Vagina (tissue), 2 donors: ENCODE measurements at regions not wholly inside any gene's neighbourhood (a gene's known extent, or its start where the extent isn't known, plus 50 kb on each side); places are given as distances from the start of the nearest gene placed in this dataset.

ENCODE experiments used
- DNase-seq, 2 donors: peaks; one replicate each; pipeline ENCODE4 v3.0.0-alpha.2; 2017; ENCODE audit errors: extremely low spot score in 2 of 2
- H3K27ac ChIP-seq: fragments of 200-600 bp; sonication (generic); one replicate; pipeline ENCODE4 v1.5.1; 2019
- H3K27me3 ChIP-seq: fragments of 200-600 bp; sonication (generic); one replicate; pipeline ENCODE4 v1.5.1; 2019
- H3K36me3 ChIP-seq, 2 donors: fragments of 200-600 bp; sonication (generic); one replicate each; pipeline ENCODE4 v1.5.1; 2017 to 2019
- H3K4me1 ChIP-seq: fragments of 200-600 bp; sonication (generic); one replicate; pipeline ENCODE4 v1.5.1; 2019
- H3K4me3 ChIP-seq, 2 donors: fragments of 200-600 bp; sonication (generic); 1 replicate in 1 of 2; 2 replicates in 1 of 2; pipeline ENCODE4 v1.5.1; 2016 to 2019
- H3K9me3 ChIP-seq: fragments of 200-600 bp; sonication (generic); one replicate; pipeline ENCODE4 v1.5.1; 2019
- POLR2A ChIP-seq, 2 donors: fragments of 450-650 bp; IDR thresholded peaks; one replicate each; pipeline ENCODE4 v1.6.1; 2017; ENCODE audit warnings: antibody characterized with exemption in 2 of 2, mild to moderate bottlenecking in 2 of 2, moderate library complexity in 2 of 2
- POLR2AphosphoS5 ChIP-seq, 2 donors: sonication (generic); formaldehyde crosslinking; IDR thresholded peaks; one replicate each; pipeline ENCODE4 v1.9.0; 2017; ENCODE audit warnings: antibody characterized with exemption in 2 of 2, mild to moderate bottlenecking in 2 of 2, low read depth in 1 of 2; ENCODE audit not compliant: insufficient read depth in 1 of 2
- intact Hi-C: fragments of 100-400 bp; cut with DNase I; formaldehyde crosslinking; loops from one replicate; pipeline ENCODE4 v1.15.1; 2023
- TF ChIP-seq, protein P1 (sequence below), 3 experiments: fragments of 450-650 bp in 2 of 3; fragments of 200-600 bp in 1 of 3; sonication (generic) in 1 of 3; IDR thresholded peaks; one replicate each; pipeline ENCODE4 v1.5.1; 2017 to 2019; ENCODE audit warnings: antibody characterized with exemption in 3 of 3, mild to moderate bottlenecking in 2 of 3, moderate library complexity in 2 of 3

GRCh38 chr21:33132054-33132453 is 62.1 kb downstream of the OLIG1 start:
- intact Hi-C loops = no loop called here
- Histone ChIP-seq H3K27ac (no peak overlapping the region), H3K36me3 (no peaks in the 10 kb centered on the region), H3K27me3 (no peaks in the 10 kb centered on the region), H3K4me3 (no peak overlapping the region), H3K9me3 (no peaks in the 10 kb centered on the region), H3K4me1 (no peaks in the 10 kb centered on the region)
- DNase-seq = no peak
- TF ChIP-seq, protein P1, sequence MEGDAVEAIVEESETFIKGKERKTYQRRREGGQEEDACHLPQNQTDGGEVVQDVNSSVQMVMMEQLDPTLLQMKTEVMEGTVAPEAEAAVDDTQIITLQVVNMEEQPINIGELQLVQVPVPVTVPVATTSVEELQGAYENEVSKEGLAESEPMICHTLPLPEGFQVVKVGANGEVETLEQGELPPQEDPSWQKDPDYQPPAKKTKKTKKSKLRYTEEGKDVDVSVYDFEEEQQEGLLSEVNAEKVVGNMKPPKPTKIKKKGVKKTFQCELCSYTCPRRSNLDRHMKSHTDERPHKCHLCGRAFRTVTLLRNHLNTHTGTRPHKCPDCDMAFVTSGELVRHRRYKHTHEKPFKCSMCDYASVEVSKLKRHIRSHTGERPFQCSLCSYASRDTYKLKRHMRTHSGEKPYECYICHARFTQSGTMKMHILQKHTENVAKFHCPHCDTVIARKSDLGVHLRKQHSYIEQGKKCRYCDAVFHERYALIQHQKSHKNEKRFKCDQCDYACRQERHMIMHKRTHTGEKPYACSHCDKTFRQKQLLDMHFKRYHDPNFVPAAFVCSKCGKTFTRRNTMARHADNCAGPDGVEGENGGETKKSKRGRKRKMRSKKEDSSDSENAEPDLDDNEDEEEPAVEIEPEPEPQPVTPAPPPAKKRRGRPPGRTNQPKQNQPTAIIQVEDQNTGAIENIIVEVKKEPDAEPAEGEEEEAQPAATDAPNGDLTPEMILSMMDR (IDR thresholded peaks at IDR 0.05) = no peak
- no peak for TF ChIP-seq POLR2AphosphoS5 (IDR thresholded peaks at IDR 0.05; ENCODE audit: insufficient read depth in 1 of 2, low read depth in 1 of 2)

DNA sequence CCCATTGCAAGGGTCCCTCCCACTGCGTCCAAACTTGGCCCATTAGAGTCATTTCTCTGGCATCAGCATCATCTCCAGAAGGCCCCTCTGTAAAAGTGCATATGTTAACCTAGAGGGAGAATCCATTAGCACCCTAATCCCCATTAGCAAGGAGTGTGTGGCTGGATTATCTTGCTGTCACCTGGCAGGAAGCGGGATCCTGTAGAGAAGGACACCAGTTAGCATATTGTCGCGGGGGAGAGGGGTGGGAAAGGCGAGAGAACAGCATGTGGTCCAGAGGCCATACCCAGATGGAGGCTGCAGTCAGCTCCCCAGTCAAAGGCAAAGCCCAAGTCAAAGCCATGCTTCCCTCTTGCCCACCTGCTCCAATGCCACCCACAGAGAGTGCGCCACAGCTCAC is 64.0 kb downstream of the OLIG1 start:
- H3K36me3 ChIP-seq = no peaks in the 10 kb centered on the region
- intact Hi-C loops = no loop called here

DNA sequence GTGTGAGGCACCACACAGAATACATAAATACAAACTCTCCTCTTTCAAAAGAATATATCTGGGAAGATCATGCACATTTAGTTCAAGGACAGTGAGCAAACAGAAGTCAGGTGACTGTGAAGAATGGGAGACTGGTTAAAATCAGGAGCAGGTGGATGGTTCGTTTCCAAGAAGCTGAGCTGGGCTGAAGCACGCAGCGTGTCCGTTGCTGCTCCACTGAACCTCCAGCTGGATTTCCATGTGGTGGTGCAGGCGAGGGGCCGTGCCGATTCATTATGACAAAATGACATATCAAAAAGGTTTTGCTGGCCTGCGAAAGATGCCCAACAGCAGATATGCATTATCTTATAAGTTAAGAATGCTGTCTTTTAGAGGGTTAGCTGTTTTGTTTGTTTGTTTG is 66.0 kb downstream of the OLIG1 start:
- no peak overlapping the region for H3K4me3 ChIP-seq
- no peaks in the 10 kb centered on the region for H3K36me3 ChIP-seq
- TF ChIP-seq, protein P1 (IDR thresholded peaks at IDR 0.05) = no peak
- TF ChIP-seq POLR2AphosphoS5 (IDR thresholded peaks at IDR 0.05; ENCODE audit: insufficient read depth in 1 of 2, low read depth in 1 of 2) = no peak
- no peak for TF ChIP-seq POLR2A (IDR thresholded peaks at IDR 0.05)
- H3K9me3 ChIP-seq = no peaks in the 10 kb centered on the region
- H3K27me3 ChIP-seq = no peaks in the 10 kb centered on the region
- no peak for DNase-seq
- H3K4me1 ChIP-seq = no peaks in the 10 kb centered on the region
- H3K27ac ChIP-seq = no peak overlapping the region
- intact Hi-C loops = no loop called here

More for the DNA sequence above, 64.0 kb downstream of the OLIG1 start:
- H3K9me3 ChIP-seq = no peaks in the 10 kb centered on the region
- H3K27me3 ChIP-seq = no peaks in the 10 kb centered on the region
- no peak overlapping the region for H3K27ac ChIP-seq
- no peak overlapping the region for H3K4me3 ChIP-seq
- DNase-seq = no peak
- no peaks in the 10 kb centered on the region for H3K4me1 ChIP-seq
- TF ChIP-seq POLR2A (IDR thresholded peaks at IDR 0.05) = no peak
- TF ChIP-seq, protein P1 (IDR thresholded peaks at IDR 0.05) = no peak
- TF ChIP-seq POLR2AphosphoS5 (IDR thresholded peaks at IDR 0.05; ENCODE audit: insufficient read depth in 1 of 2, low read depth in 1 of 2) = no peak

- DNase-seq = no peak
- H3K4me1 ChIP-seq = no peaks in the 10 kb centered on the region
- intact Hi-C loops = no loop called here
- no peak overlapping the region for H3K27ac ChIP-seq
- H3K4me3 ChIP-seq = no peak overlapping the region
- no peaks in the 10 kb centered on the region for H3K36me3 ChIP-seq
- no peak for TF ChIP-seq POLR2AphosphoS5 (IDR thresholded peaks at IDR 0.05; ENCODE audit: insufficient read depth in 1 of 2, low read depth in 1 of 2)
- TF ChIP-seq POLR2A (IDR thresholded peaks at IDR 0.05) = no peak
- TF ChIP-seq, protein P1 (IDR thresholded peaks at IDR 0.05) = no peak
- H3K27me3 ChIP-seq = no peaks in the 10 kb centered on the region
- H3K9me3 ChIP-seq = no peaks in the 10 kb centered on the region
These were observed 67.0 kb downstream of the OLIG1 start for GRCh38 chr21:33136847-33137502.

GRCh38 chr21:33139084-33139483 is 69.1 kb downstream of the OLIG1 start:
- intact Hi-C loops = no loop called here
- H3K27me3 ChIP-seq = no peaks in the 10 kb centered on the region

More at GRCh38 chr21:33139084-33139483, 69.1 kb downstream of the OLIG1 start:
- Histone ChIP-seq H3K36me3 (no peaks in the 10 kb centered on the region), H3K4me1 (no peaks in the 10 kb centered on the region), H3K4me3 (no peak overlapping the region), H3K9me3 (no peaks in the 10 kb centered on the region), H3K27ac (no peak overlapping the region)
- DNase-seq = no peak
- TF ChIP-seq POLR2AphosphoS5 (IDR thresholded peaks at IDR 0.05; ENCODE audit: insufficient read depth in 1 of 2, low read depth in 1 of 2) (no peak), POLR2A (IDR thresholded peaks at IDR 0.05) (no peak)
- TF ChIP-seq, protein P1 (IDR thresholded peaks at IDR 0.05) = no peak
